Globus pallidus (tissue), 1 donor: ENCODE measurements at regions not wholly inside any gene's neighbourhood (a gene's known extent, or its start where the extent isn't known, plus 50 kb on each side); places are given as distances from the start of the nearest gene placed in this dataset.
"Not testable (repeated sequence)": the region's sequence is repeated elsewhere in the genome, so short reads cannot be mapped to it uniquely, and the experiment has no call there.

Experiments
- DNase-seq: peaks from one replicate; pipeline ENCODE4 v3.0.0-alpha.2; 2015; ENCODE audit warnings: low spot score

DNA sequence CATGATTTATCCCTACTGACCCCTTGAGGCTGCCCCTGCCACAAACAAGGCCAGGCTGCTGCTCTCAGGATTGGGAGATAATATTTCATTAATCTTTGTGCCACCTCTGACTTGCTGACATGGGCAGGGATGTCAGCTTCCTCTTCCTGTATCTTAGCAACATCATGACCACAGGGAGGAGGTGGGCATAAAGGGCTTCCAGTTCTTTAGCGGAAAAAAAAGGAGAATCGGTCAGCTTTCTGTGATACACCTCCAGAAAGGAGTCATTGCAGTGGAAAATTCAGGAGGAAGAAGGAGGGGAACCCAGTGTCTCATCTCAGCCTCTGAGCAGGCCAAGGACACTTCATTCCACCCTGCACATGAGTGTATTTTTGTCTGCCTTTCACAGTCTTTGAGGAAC lies 206.8 kb upstream of the SDK2 start:
- DNase-seq, result no peak

DNA sequence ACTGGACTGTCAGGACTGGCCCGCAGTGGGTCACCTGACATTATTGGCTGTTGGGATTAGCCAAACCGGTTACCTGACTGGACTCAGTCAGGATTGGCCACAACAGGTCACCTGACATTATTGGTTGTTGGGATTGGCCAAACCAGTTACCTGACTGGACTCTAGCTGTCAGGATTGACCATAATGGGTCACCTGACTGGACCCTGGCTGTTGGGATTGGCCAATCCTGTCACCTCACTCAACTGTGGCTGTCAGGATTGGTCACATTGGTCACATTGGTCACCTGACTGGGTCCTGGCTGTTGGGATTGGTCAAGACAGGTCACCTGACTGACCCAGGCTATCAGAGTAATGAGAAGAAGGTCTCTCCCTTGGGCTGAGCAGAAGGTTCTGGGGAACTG lies 207.7 kb upstream of the SDK2 start:
- no peak for DNase-seq

DNA sequence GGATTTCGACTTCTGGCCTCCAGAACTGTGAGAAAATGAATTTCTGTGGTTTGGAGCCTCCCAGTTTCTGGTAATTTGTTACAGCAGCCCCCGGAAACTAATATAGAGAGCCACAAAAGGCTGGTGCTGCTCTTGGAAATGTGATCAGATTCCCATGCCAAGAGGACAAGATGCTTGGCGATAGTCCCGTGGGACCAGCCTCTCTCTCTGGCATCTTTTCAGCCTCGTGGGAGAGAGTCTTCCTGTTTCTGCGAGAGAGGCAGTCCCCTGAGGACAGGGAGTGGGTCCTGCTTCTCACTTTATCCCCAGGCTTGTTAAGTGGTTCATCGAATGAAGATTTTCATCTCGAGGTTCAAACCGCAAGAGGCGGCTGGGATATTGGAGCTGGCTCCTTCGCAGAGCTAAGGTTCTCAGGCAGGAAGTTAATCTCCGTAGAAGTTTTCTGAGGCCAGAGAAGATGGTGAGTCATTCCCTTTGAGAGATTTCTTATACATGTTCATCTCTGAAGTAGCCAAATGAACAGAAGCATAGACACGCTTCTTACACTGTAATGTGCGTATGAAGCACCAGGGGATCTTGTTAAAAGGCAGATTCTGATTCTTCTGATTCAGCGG lies 211.6 kb upstream of the SDK2 start:
- no peak for DNase-seq

DNA sequence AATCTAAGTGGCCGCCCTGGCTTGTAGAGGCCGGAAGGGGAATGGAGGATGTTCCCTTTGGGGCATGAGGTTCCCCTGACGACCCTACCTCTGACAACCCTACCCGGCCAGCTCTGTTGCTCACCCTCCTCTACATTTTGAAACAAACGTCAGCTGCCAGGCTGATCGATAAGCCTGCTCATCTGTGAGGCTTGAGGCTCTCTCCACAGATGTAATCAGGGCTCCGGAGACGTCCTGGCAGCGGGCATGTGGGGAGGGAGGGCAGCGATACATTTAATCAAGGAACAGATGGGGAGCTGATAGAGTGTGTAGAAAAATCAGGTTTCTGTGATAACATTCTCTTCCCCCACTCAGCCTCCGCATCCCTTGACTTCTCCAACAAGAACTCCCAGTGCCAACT lies 212.3 kb upstream of the SDK2 start:
- DNase-seq, result no peak

DNA sequence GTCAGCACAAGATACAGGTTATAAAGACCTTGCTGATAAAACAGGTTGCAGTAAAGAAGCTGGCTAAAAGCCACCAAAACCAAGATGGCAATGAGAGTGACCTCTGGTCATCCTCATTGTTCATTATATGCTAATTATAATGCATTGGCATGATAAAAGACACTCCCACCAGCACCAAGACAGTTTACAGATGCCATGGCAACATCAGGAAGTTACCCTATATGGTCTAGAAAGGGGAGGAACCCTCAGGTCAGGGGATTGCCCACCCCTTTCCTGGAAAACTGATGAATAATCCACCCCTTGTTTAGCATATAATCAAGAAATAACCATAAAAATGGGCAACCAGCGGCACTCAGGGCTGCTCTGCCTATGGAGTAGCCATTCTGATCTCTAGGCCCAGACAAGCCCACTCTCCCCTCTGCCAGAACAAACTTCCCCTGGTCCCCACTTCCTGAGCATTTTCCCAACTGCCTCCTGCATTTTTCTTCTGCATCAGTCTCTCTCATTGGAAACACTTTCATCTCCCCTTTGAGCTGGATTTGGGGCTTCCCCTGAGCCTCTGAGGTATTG lies 215.3 kb upstream of the SDK2 start:
- not testable (repeated sequence) for DNase-seq

DNA sequence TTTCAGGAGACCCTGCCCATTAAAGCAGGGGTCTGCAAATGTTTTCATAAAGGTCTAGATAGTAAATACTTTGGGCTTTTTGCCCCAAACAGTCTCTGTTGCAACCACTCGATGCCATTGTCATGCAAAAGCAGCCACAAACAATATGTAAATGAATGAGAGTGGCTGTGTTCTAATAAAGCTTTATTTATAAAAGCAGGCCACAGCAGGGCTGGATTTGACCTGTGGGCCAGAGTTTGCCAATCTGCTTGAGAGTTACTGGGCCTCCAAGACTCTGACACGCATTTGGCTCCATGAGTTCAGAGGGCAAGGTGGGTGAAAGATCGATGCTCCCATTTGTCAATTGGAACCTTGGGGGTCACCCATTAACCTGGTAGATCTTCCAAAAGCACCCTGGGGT lies 217.3 kb upstream of the SDK2 start:
- DNase-seq, result no peak

DNA sequence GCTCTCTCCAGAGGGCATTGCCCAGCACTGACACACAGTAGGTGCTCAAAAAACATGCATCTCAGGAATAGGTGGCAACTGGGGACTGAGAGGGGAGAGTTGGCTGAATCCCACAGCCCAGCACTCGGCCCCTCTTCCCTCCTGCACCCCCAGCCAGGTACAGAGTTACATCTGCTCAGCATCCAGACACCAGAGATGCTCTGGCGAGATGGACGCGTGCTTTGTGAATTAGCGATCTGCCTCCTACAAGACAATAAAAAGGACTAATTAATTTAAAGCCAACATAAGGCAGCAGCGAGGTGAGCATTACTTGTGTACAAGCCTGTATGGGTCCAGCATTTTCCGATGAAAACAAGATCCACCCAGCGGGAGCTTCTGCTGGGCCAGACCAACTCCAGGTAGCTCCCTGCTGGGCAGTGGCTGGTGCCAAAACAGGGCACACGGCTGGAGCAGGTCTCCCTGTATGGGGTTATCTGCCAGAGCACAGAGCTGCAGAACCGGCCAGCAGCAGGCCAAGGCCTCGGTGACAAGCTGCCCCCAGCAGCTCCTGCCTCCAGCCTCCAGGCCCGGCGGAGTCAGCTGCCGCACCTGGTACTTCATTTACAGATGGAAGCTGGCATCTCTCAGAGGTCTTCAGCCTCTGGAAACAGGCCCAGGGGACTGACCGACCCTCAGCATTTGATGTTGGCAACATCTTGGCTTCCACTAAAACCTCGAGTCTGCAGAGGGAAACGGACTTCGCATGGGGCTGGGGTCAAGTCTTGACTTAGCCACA lies 219.7 kb upstream of the SDK2 start:
- no peak for DNase-seq

DNA sequence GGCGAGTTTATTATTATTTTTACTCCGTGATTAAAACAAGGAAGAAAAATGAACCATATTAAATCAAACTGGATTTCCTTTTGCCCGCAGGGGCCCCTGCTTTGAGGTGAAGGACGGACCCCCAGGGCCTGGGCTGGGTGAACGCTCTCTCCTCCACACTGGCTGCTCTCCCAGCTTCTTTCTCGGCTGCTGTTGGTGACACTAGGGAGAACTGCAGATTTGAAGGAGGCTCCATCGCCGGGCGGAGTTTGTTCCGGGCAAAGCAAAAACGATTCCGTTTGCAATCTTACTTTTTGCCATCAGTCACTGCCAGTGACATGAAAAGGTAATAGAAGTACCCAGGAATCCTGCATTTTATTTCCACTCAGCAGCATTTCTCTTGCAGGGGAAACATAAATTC lies 221.6 kb upstream of the SDK2 start:
- no peak for DNase-seq

DNA sequence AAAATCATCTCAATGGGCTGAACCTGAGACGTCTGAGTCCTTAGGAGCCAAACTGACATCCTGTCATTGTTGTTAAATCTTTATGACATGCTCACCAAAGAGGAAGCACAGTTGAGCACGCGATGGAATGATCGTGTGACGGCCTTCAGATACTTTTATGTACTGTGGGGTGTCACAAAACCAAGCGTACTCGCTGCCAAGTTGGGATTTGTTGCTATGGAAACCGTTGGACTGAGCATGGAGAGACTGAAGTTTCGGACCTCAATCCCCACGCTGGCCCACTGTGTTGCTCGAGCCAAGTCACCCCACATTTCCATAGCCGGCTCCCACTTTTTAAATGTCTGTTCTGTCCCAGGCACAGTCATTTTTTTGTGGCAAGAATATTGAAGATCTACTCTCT lies 222.8 kb upstream of the SDK2 start:
- no peak for DNase-seq

DNA sequence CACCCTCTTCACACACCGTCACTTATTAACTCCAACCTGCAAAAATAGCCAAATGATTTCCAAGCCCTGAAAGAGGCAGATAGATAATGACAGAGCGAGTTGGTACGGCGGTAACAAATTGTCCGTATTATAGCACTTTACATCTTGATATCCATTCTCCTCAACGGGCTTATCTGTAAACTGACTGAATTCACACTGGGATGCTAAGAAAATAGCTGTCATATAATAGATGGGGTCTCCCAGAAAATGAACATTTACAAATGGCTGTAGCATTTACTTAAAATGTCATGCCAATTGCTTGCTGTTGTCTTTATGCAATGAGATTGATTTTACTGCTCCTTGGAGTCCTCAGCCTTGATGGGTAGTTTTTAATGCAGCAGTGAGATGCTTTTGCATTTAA lies 225.8 kb upstream of the SDK2 start:
- no peak for DNase-seq

DNA sequence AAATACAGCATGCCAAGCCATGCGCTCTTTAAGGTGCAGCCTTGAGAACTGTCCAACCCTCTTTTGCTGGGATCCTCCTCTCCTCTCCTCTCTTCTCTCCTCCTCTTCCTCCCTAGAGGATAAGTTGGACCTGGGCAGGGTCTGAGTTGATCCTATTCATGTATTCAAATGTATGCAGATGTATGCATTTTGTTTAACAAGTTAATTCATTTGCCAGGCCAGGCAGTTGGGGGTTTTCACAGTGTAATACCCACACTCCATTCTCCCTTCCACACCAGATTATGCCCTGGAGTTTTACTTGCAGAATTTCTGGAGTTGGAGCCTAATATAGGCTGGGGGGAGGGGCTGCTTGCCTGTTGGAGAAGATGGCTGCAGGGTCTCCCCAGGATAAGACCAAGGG lies 226.2 kb upstream of the SDK2 start:
- DNase-seq, result no peak

DNA sequence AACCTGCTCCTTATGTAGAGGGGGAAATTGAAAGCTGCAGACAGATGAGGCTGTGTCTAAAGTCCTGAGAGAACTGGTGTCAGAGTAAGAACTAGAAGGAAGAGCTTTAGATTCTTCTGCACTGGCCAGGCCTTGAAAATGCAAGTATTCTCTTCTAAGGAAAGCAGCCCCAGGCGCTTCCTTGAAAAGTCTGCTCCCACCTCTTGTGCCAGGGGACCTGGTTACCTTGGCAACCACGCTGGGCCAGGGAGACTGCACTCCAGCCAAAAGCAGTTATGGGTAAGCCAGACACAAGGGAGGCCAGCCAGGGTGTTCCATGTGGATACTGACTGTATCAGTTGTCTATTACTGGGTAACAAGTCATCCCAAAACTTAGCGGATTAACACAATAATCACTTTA lies 228.6 kb upstream of the SDK2 start:
- DNase-seq, result no peak

DNA sequence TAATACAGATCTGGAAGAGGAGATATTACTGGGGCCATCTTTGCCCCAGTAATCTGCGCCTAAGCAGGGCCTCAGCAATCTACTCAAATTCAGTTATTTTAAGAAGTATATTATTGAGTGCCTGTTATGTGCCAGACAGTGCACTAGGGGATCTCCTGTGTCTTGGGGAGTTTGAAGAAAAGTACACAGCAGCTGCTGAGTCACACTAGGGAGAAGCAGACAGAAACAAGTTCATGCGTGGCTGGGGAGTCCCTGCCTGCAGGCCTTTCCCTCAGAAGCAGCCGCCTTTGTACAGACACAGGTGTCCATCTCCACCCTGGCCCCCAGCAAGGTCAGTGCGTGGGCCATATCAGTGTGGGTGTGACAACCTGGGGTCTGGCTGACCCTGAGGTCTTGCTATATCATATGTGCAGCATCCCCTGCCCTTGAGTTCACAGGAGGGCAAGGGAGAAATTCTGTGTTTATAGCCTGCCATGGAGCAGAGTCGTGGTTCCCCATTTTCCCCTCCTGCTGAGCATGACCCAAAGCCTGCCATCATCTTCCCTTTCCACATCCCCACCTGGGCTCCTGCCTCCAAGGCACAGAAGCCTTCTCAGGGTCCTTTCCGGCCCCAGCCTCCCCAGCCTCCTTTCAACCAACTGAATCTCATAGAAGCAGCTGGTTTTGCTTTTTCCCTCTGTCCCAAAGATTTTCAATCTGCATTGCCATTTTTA lies 229.9 kb upstream of the SDK2 start:
- no peak for DNase-seq

DNA sequence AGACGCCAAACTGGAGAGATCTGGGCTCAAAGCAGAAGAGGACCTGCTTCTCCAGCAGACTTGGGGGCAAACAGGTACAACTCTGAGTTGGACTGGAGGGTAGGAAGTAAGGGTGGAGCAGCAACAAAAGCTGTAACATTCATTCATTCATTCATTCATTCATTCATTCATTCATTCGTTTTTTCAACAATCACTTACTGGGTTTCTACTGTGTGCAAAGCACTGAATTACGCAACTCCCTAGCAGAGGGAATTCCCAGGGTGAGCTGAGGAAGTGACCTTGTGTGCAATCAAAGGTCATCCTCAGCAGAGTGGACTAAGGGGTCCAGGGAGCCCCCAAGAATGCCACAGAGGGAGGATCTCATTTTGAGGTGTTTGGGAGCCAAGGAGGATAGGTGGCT lies 231.1 kb upstream of the SDK2 start:
- no peak for DNase-seq

DNA sequence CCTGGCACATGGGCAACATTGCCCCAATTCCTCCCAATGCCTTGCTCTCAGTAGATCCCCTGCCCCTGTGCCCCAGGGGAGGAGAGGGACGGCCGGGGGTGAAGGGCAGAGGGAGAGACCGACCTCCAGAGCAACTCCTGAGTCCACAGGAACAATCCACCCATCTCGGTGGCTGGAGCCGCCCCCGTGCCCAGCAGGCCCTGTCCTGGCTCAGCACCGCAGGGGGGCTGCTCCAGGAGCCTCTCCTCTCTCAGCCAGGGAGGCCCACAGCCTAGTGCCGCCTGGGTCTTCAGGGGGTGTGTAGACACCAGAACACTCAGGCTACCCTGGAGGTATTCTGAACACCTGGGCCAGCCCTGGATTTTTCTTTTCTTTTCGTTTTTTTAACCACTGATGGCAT lies 233.7 kb upstream of the SDK2 start:
- no peak for DNase-seq

DNA sequence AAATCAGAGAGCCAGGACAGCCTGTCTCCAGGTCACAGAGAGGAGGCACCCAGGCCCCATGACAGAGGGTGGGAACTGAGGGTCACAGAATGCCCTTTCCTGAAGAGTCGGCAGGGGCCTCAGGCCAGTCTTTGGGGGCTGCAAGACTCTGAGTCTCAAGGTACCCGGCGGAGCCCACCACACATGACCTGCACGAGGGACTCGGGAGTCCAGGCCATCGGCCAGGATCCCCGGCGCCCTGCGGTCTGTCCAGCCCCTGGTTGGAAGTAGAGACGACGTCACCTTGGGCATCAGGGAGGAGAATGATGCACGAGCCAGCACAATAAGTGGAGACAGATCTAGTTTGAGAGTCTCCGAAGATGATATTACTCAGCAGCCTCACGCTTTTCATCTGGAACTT lies 234.7 kb upstream of the SDK2 start:
- DNase-seq, result no peak

DNA sequence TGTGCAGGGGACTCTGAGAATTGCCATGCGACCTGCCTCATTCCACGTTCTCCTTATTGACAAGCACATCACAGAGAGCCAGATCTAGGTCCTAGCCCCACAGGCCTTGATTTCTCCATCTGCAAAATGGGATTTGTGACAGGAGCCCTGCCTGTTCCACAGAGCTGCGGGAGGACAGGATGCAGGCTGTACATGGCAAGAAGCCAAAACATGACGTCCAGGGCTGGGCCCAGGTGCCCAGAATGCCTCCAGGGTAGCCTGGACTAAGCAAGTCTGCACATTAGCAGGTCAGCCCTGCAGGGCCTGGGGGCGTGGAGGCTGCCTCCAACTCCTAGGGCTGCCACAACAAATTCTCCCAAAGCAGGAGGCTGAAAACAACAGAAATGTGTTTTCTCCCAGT lies 235.7 kb upstream of the SDK2 start:
- DNase-seq, result no peak

DNA sequence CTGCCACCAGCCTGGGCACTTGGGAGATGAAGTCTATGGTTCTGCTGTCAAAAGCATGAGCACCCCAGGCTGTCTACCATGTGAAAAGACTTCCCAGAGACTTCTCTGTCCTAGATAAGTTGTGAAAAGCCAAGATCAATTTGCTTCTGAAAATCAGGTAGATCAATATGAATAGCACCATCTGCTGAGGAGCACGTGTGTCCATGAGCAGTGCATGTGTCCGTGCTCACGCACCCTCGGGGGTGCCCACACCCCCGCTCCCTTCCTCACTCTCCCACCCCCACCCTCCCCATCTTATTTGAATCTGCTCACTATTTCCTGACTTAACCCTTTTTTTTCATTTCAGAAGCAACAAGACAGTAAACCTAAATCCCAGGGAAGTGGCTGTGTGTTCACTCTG lies 238.3 kb upstream of the SDK2 start:
- DNase-seq, result no peak

DNA sequence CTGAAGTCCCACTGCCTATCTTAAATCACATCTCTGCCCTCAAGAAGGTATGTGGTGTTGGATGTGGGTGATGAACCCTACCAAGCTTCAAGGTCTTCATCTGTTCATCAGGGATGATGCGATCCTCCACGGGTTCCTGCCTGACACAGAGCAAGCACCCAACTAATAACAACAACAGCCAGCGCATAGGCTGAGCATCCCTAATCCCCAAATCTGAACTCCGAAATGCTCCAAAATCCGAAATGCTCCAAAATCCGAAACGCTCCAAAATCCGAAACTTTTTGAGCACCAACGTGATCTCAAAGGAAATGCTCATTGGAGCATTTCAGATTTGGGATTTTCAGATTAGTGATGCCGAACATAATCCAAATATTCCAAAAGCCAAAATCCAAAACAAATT lies 238.9 kb upstream of the SDK2 start:
- DNase-seq, result no peak

DNA sequence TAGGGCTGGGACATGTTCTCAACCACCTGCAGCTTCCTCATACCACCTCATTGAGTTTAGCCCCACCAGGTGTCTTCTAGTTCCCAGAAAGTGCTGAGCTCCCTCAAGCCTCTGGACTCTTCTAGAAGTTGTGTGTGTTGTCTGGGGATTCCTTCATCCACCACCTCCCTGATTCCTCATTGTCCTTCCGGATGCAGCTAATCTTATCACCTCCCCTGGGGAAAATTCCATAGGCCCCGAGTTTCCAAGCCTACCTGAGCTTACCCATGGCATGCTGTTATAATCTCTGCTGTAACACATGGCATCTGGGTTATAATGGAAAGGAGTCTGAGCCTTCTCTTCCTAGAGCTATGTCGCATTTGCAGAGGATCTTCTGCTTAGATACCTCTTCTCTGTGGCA lies 243.5 kb upstream of the SDK2 start:
- no peak for DNase-seq

DNA sequence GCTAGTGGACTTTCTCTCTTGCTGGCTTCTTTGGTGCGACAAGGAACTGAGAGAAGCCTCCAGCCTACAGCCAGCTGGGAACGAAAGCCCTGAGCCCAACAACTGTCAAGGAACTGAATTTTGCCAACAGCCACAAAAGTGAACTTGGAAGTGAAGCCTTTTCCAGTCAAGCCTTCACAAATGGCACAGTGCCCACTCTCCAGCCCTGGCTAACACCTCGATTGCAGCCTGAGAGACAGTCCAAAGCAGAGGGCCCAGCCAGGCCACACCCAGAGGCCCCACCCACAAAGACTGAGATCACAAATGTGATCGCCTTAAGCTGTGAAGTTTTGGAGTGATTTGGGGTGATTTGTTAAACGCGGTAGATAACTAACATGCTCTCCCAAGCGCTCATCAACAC lies 244.6 kb upstream of the SDK2 start:
- DNase-seq, result no peak

DNA sequence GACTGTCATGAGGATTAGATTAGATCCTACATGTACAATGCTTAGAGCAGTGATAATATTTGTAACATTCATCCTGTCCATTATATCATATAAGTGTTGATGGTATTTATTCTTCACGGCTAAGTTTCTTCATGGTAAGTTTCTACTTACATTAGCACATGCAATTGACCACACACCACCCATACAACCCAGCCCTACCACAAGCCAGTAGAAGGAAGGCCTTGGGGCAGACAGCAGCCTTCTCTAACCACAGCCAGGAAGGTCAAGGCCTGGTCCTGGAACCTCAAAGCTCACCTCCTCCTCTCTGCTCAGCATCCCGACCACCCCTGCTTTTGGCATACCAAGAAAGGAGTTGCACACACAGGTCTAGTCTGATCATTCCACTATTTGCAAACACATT lies 245.2 kb upstream of the SDK2 start:
- DNase-seq, result no peak

DNA sequence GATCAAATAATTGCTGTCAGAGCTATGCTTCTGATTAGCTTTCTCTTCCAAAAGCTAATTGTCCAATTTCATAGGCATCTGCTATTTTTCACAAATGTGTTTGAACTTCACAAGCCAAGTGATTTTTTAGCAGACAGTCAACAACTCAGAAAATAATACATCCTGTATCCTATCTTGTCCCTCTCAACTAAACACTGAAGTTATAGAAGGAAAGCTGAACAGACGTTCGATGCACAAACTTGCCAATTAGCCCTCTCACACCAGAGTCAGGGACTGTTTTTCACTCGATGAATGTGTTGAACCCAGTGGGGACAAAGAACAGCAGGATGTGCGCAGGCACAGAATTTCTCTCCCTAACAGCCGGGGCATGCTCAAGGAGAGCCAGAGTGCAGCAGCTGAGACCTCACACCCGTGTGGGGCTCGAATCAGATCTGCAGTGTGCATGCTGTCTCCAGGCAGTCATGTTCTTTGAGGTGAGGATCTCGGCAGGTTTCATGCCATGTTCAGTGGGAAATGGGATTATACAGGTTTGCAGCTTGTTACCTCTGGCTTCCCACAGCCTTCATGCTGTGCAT lies 246.7 kb upstream of the SDK2 start:
- DNase-seq, result no peak
